ENCODE measurements at regions not wholly inside any gene's neighbourhood (a gene's known extent, or its start where the extent isn't known, plus 50 kb on each side); places are given as distances from the start of the nearest gene placed in this dataset.
"Not testable (repeated sequence)": the region's sequence is repeated elsewhere in the genome, so short reads cannot be mapped to it uniquely, and the experiment has no call there.

DNA sequence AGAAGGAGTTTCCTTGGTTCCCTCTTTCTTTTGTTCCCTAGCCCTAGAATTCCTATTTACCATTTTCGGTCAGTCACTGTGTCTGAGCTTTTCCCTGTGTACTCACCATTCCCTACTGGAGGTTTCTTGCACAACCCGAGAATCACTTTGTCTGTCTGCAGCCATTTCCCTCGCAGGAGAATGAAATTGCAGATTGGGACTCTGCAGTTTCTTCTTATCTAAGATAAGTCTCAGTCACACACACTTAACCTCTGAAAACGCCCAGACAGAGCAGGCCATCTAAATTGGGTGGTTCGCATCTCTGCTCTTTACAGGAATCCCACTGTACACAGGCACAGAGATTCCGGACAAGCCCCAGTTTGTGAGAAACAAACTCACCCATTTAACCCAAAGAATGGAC, 58.6 kb upstream of the CNTNAP2 start:
- Mint-ChIP-seq H3K4me1 (no peaks in the 10 kb centered on the region), H3K27ac (no peak overlapping the region), H3K27me3 (no peaks in the 10 kb centered on the region), H3K36me3 (no peaks in the 10 kb centered on the region), H3K4me3 (no peak overlapping the region), H3K9me3 (no peaks in the 10 kb centered on the region)
- DNase-seq (no peak), ATAC-seq (replicated peaks) (no peak)

DNA sequence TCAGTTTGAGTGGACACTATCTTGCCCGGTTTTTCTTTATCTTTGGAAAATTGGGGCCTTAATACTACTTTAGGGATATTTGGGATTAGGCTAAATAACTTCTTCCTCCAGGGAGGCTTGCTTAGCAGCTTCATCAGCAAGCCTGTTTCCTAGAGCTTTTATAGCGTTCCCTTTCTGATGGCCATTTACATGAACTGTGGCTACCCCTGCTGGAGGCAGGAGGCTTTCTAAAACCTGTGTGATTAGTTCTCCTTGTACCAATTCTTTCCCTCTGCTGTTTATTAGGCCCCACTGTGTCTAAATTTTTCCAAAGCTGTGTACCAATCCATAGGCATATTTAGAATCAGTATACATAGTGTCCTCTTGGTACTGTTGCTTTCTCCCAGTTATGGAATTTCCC, 61.7 kb upstream of the CNTNAP2 start:
- ATAC-seq (replicated peaks) (no peak), DNase-seq (no peak)
- H3K4me1 Mint-ChIP-seq: no peaks in the 10 kb centered on the region
- no peaks in the 10 kb centered on the region for H3K27me3 Mint-ChIP-seq
- H3K4me3 Mint-ChIP-seq: no peak overlapping the region
- no peak overlapping the region for H3K27ac Mint-ChIP-seq
- H3K36me3 Mint-ChIP-seq: no peaks in the 10 kb centered on the region
- H3K9me3 Mint-ChIP-seq: no peaks in the 10 kb centered on the region

DNA sequence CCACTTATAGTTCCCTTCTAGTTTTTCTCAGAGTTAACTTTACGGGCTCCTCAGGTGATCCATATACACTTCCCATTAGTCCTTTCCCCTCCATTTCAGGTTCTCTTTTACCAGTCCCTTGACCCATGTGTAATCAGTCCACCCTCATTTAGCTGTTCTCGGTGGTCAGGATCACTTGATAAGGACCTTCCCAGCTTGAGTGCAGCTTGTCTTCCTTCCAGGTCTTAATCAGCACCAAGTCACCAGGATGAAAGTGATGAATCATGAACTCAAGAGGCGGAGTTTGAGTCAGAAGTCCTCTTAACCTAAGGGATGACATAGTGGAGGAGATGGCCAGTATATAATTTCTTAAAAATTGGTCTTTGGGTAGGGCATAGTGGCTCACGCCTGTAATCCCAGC, 63.1 kb upstream of the CNTNAP2 start:
- DNase-seq (no peak), ATAC-seq (replicated peaks) (no peak)
- Mint-ChIP-seq H3K36me3 (no peaks in the 10 kb centered on the region), H3K4me1 (no peaks in the 10 kb centered on the region), H3K4me3 (no peak overlapping the region), H3K9me3 (no peaks in the 10 kb centered on the region), H3K27me3 (no peaks in the 10 kb centered on the region), H3K27ac (no peak overlapping the region)

DNA sequence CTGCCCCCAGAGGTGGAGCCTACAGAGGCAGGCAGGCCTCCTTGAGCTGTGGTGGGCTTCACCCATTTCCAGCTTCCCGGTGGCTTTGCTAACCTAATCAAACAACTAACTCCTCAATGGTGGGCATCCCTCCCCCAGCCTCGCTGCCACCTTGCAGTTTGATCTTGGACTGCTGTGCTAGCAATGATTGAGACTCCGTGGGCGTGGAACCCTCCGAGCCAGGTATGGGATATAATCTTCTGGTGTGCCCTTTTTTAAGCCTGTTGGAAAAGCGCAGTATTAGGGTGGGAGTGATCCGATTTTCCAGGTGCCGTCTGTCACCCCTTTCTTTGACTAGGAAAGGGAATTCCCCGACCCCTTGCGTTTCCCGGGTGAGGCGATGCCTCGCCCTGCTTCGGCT, 73.3 kb upstream of the CNTNAP2 start:
- not testable (repeated sequence) for ATAC-seq (replicated peaks); H3K4me3 Mint-ChIP-seq; H3K27me3 Mint-ChIP-seq; H3K9me3 Mint-ChIP-seq; H3K27ac Mint-ChIP-seq; DNase-seq; H3K4me1 Mint-ChIP-seq; H3K36me3 Mint-ChIP-seq

DNA sequence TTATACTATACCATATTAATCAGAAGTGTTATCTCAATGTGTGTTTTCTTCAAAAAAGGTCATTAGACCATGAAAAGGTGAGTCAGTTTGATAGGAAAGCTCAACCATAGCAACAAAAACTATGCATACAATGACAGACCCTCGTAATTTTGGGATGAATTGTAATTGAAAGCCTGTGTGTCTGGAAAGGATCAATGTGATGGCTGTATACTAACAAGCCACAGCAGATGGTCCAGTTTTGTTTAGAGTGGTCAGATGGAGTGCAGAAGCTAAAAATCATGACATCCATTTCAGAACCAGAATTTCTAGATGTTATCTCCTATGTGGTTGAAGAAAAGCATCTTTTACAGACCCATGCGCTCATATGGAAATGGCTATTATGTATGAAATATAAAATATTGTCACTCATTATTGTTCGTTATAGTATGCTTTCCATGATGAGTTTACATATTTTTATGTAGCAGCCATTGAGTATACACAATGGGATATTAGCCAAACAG, 88.3 kb upstream of the CNTNAP2 start:
- H3K4me1 Mint-ChIP-seq: no peaks in the 10 kb centered on the region
- H3K27ac Mint-ChIP-seq: no peak overlapping the region
- H3K27me3 Mint-ChIP-seq: no peaks in the 10 kb centered on the region
- H3K36me3 Mint-ChIP-seq: no peaks in the 10 kb centered on the region
- ATAC-seq (replicated peaks): no peak
- no peak overlapping the region for H3K4me3 Mint-ChIP-seq
- DNase-seq: no peak
- H3K9me3 Mint-ChIP-seq: peaks cover 9 to 10% of the 10 kb centered on the region in 2 donors

DNA sequence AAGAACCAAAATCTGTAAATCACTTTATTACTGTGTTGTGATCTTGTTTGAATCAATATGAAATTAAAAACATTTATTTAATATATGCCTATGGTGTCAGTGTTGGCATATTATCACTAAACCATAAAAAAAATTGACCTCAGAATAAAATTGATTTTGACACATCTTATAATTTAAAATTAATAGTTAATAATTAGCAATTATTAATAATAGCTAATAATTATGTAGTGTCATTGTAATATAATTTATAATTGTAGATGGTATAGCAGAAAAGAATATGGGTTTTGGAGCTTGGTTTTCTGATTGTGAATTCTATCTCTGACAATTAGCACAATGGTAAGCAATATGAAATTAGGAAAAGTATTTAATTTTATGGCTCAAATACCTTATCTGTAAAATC, 89.4 kb upstream of the CNTNAP2 start:
- DNase-seq (no peak), ATAC-seq (replicated peaks) (no peak)
- Mint-ChIP-seq H3K27ac (no peak overlapping the region), H3K36me3 (no peaks in the 10 kb centered on the region), H3K4me1 (no peaks in the 10 kb centered on the region), H3K9me3 (peaks cover 9 to 10% of the 10 kb centered on the region in 2 donors), H3K4me3 (no peak overlapping the region), H3K27me3 (no peaks in the 10 kb centered on the region)

DNA sequence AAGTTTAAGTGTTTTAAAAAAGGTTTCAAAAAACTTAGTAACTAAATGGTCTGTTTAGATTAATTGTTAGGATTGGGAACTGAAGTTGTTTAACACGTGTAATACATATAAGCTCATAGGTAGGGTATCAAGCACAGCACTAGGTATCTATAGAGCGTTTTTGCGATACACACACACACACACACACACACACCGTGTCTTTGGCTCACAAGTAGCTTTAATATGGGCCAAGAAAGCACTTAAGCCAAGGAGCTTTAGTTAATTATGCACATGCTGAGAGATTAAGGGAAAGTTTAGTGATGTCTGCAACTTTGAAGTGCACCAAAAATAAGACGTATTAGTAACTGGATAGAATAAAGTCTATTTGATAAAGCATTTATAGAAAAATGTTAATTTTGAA, 93.8 kb upstream of the CNTNAP2 start:
- DNase-seq (no peak), ATAC-seq (replicated peaks) (no peak)
- H3K9me3 Mint-ChIP-seq: peaks cover 10% of the 10 kb centered on the region in 2 donors
- H3K27ac Mint-ChIP-seq: no peak overlapping the region
- H3K36me3 Mint-ChIP-seq: no peaks in the 10 kb centered on the region
- no peaks in the 10 kb centered on the region for H3K4me1 Mint-ChIP-seq
- no peaks in the 10 kb centered on the region for H3K27me3 Mint-ChIP-seq
- H3K4me3 Mint-ChIP-seq: no peak overlapping the region

DNA sequence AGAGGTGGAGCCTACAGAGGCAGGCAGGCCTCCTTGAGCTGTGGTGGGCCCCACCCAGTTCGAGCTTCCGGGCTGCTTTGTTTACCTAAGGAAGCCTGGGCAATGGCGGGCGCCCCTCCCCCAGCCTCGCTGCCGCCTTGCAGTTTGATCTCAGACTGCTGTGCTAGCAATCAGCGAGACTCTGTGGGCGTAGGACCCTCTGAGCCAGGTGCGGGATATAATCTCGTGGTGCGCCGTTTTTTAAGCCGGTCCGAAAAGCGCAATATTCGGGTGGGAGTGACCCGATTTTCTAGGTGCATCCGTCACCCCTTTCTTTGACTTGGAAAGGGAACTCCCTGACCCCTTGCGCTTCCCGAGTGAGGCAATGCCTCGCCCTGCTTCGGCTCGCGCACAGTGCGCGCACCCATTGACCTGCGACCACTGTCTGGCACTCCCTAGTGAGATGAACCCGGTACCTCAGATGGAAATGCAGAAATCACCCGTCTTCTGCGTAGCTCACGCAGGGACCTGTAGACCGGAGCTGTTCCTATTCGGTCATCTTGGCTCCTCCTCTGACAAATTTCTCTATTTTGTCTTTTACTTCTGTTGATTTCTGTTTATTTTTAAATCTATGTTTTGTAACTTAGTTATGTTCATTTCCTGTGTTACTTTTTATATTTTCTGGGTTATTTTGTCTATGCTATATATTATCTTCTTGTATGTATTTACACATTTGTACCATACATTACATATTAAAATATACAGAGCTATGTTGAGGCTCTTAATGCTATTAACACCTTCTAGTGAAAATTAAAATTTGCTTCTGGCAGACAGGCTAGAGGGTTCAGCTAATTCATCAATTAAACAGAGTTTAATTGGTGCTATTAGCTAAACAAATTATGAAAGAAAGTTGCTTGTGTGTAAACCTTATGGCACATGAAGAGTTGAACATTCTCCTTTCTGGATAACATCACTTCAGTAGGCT, 97.3 kb upstream of the CNTNAP2 start:
- not testable (repeated sequence) for H3K27ac Mint-ChIP-seq; H3K36me3 Mint-ChIP-seq; H3K9me3 Mint-ChIP-seq; H3K4me1 Mint-ChIP-seq; ATAC-seq (replicated peaks); H3K4me3 Mint-ChIP-seq; H3K27me3 Mint-ChIP-seq; DNase-seq

DNA sequence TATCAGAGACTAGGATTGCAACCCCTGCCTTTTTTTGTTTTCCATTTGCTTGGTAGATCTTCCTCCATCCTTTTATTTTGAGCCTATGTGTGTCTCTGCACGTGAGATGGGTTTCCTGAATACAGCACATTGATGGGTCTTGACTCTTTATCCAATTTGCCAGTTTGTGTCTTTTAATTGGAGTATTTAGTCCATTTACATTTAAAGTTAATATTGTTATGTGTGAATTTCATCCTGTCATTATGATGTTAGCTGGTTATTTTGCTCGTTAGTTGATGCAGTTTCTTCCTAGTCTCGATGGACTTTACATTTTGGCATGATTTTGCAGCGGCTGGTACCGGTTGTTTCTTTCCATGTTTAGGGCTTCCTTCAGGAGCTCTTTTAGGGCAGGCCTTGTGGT, 99.2 kb upstream of the CNTNAP2 start:
- not testable (repeated sequence) for H3K27me3 Mint-ChIP-seq; H3K36me3 Mint-ChIP-seq; H3K27ac Mint-ChIP-seq; H3K4me1 Mint-ChIP-seq; DNase-seq; H3K9me3 Mint-ChIP-seq; ATAC-seq (replicated peaks); H3K4me3 Mint-ChIP-seq

DNA sequence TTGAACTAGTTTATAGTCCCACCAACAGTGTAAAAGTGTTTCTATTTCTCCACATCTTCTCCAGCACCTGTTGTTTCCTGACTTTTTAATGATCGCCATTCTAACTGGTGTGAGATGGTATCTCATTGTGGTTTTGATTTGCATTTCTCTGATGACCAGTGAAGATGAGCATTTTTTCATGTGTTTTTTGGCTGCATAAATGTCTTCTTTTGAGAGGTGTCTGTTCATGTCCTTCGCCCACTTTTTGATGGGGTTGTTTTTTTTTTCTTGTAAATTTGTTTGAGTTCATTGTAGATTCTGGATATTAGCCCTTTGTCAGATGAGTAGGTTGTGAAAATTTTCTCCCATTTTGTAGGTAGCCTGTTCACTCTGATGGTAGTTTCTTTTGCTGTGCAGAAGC, 102.4 kb upstream of the CNTNAP2 start:
- not testable (repeated sequence) for H3K27ac Mint-ChIP-seq; H3K27me3 Mint-ChIP-seq; H3K4me3 Mint-ChIP-seq; H3K36me3 Mint-ChIP-seq; ATAC-seq (replicated peaks); H3K4me1 Mint-ChIP-seq; DNase-seq; H3K9me3 Mint-ChIP-seq

DNA sequence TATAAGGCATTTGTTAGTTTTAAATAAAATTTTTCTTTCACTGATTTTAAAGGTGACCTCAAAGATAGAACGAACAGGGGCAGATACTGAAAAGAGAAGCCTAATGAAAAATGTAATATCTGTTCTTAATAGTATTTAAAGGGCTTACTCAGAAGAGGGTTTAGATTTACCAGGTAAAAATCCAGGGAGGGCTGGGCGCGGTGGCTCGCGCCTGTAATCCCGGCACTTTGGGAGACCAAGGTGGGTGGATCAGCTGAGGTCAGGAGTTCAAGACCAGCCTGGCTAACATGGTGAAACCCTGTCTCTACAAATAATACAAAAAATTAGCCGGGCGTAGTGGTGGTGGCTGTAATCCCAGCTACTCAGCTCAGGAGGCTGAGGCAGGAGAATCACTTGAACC, 108.3 kb upstream of the CNTNAP2 start:
- H3K4me3 Mint-ChIP-seq: no peak overlapping the region
- peaks cover 0 to 1% of the 10 kb centered on the region in 2 donors for H3K9me3 Mint-ChIP-seq
- H3K4me1 Mint-ChIP-seq: peaks cover 0 to 2% of the 10 kb centered on the region in 2 donors
- DNase-seq (no peak), ATAC-seq (replicated peaks) (no peak)
- no peaks in the 10 kb centered on the region for H3K36me3 Mint-ChIP-seq
- no peak overlapping the region for H3K27ac Mint-ChIP-seq
- no peaks in the 10 kb centered on the region for H3K27me3 Mint-ChIP-seq

DNA sequence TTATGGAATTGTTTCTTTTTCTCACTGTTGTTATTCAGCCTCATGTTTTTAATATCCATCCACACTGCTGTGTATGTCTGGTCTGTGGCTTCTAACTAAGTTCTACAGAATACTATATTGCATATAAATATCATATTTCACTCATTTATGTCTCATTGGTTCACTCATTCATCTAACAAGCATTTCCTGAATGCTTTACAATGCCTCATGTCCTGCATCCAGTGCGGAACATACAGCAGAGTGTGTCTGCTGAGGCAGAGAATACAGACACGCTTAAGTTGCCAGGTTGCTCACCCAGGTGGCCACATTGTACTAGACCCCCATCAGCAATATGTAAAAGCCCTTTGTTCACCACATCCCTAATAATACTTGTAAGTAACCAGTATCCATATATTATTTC, 111.8 kb upstream of the CNTNAP2 start:
- H3K4me3 Mint-ChIP-seq: no peak overlapping the region
- H3K4me1 Mint-ChIP-seq: peaks cover 6 to 12% of the 10 kb centered on the region in 2 donors
- peaks cover 0 to 1% of the 10 kb centered on the region in 2 donors for H3K9me3 Mint-ChIP-seq

DNA sequence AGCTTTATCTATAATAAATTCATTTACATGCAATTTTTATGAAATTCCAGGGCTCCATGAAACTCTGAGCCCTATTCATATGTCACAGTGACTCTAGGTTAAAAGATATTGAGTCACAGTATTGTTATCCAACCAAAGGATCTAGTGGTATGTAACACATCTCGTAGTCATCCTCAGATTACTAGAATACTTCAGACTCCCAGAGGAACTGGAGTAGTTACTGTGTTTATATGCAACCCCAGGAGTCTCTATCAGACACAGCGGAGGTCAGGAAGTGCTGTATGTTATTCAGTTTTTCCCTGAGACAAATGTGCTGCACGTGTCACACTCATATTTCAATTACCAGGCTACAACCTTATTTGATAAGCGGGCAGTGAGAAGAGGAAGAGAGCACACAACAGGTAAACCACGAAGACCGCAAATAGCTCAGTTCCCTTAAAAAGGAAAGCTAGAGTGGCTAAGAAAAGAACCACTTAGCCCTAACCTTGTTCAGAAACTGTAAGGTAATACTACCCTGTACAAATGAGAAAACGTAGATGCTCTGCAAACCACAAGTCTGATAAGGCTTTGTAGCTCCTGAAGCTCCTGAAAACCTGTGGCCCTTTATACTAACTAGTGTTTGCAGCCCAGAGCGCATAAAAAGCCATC, 114.0 kb upstream of the CNTNAP2 start:
- H3K27me3 Mint-ChIP-seq: peaks cover 0 to 4% of the 10 kb centered on the region in 2 donors
- no peaks in the 10 kb centered on the region for H3K36me3 Mint-ChIP-seq
- H3K9me3 Mint-ChIP-seq: peaks cover 0 to 1% of the 10 kb centered on the region in 2 donors
- peak; percentile 5 for DNase-seq
- H3K4me1 Mint-ChIP-seq: peaks cover 6 to 12% of the 10 kb centered on the region in 2 donors
- no peak overlapping the region for H3K4me3 Mint-ChIP-seq
- H3K27ac Mint-ChIP-seq: no peak overlapping the region
- ATAC-seq (replicated peaks): peak; percentile 94

More for the DNA sequence above, 111.8 kb upstream of the CNTNAP2 start:
- ATAC-seq (replicated peaks) (no peak), DNase-seq (no peak)
- Mint-ChIP-seq H3K27ac (no peak overlapping the region), H3K36me3 (no peaks in the 10 kb centered on the region), H3K27me3 (peaks cover 0 to 4% of the 10 kb centered on the region in 2 donors)

DNA sequence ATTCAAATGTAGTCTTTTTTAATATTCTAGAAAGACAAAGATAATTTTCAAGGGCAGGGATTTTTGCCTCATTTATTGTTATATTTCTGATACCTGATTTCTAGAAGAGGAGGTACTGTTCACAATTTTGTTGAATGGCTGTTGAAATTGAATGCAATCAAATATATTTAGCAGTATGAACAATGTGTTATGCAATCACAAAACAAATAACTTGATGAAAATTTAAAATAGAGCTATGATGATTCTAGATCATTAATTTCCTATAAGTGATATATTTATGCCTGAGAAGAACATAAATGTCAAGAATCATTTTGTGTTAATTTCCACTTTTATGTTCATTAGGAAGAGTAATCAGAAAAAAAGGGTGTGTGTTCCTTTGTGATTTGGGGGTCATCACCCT, 114.6 kb upstream of the CNTNAP2 start:
- Mint-ChIP-seq H3K9me3 (peaks cover 0 to 1% of the 10 kb centered on the region in 2 donors), H3K36me3 (no peaks in the 10 kb centered on the region), H3K4me3 (no peak overlapping the region), H3K4me1 (peaks cover 6 to 12% of the 10 kb centered on the region in 2 donors), H3K27me3 (peaks cover 0 to 4% of the 10 kb centered on the region in 2 donors), H3K27ac (no peak overlapping the region)
- no peak for DNase-seq
- ATAC-seq (replicated peaks): no peak

DNA sequence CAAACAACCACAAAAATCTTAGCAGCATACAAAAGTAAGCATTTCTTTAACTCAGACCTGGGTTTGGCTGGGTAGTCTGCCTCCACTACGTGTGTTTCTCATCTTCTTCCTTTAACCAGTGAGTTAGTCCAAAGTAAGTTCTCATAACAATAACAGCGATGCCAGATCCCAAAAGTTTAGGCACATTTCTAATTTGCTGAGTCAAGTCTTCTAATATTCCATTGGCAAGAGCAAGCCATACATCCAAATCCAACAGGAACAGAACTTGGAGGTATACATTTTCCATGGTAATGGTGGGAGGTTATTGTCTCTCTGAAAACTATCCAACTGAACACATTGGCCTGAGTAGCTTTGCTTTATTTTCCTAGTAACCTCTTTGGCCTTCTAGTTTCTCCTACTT, 115.7 kb upstream of the CNTNAP2 start:
- Mint-ChIP-seq H3K9me3 (peaks cover 0 to 1% of the 10 kb centered on the region in 2 donors), H3K4me3 (no peak overlapping the region), H3K4me1 (peaks cover 6 to 12% of the 10 kb centered on the region in 2 donors), H3K27me3 (peaks cover 0 to 4% of the 10 kb centered on the region in 2 donors), H3K36me3 (no peaks in the 10 kb centered on the region), H3K27ac (no peak overlapping the region)
- DNase-seq (no peak), ATAC-seq (replicated peaks) (no peak)
